ENCODE measurements at regions not wholly inside any gene's neighbourhood (a gene's known extent, or its start where the extent isn't known, plus 50 kb on each side); places are given as distances from the start of the nearest gene placed in this dataset.
"Not testable (repeated sequence)": the region's sequence is repeated elsewhere in the genome, so short reads cannot be mapped to it uniquely, and the experiment has no call there.

DNA sequence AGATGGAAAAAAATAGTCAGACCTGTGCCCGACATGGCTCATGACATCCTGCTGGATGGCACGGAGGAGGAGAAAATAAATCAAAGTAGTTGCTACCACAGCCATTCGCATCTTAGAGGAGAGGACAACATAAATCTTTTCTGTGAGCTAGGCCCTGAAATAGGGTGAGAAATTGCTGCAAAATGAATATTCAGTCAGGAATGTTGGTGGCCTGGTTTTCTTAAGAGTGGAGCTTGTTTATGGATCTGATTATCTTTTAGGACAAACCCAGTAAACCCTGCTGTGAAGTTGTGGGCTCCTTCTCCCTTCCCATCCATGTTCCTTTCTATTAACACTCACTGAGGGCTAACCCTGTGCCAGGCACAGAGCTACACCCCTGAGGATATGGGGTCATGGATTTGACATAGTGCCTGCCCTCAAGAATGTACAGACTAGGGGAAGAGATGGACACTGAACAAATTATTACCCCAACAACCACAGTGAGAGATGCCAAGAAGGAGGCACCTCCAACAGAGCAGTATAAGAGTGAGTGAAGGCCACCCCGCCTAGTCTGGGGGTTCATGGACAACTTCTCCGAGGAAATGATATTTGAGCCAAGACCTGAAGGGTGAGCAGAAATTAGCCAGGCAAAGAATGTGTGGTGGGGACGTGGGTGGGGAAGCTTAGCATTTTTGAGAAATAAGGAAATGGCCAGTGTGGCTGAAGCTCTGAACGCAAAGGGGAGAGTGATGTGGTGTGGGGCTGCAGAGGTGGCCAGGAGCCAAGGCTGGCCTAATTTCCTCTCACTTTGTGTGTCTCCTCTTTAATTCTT is 68.9 kb upstream of the ARL8B start:
- no peak overlapping the region for H3K27ac ChIP-seq
- H3K4me1 ChIP-seq, result peaks cover 26% of the 10 kb centered on the region
- H3K9me3 ChIP-seq, result no peaks in the 10 kb centered on the region
- no peak overlapping the region for H3K4me2 ChIP-seq
- H3K36me3 ChIP-seq, result no peaks in the 10 kb centered on the region
- no peak for TF ChIP-seq Cebpa-rat (IDR thresholded peaks at IDR 0.05)
- no peaks in the 10 kb centered on the region for H3K27me3 ChIP-seq
- H4K20me1 ChIP-seq, result no peaks in the 10 kb centered on the region
- no peak overlapping the region for H3K4me3 ChIP-seq
- H3K9ac ChIP-seq, result no peak overlapping the region

DNA sequence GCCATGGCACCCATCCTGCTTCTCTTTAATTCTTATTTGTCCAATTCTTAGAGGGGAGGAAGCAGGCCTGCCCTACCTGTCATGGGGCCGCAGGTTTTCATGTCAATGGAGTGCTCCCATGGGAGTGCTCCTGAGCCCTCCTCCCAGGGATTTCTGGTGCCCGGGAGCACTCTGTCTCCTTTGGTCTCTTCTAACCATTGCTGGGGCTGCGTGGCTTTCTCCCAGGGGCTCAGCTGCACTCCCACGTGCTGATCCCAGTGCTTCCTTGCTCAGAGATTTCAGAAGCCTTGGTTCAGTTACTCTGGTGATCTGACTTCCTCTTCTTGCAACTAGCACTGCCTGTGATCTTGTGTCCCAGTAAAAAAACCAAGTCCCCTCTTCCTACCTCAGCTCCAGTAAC is 68.0 kb upstream of the ARL8B start:
- Histone ChIP-seq H3K9ac (no peak overlapping the region), H3K27ac (no peak overlapping the region), H3K4me2 (no peak overlapping the region), H3K4me3 (no peak overlapping the region), H3K9me3 (no peaks in the 10 kb centered on the region), H4K20me1 (no peaks in the 10 kb centered on the region), H3K27me3 (no peaks in the 10 kb centered on the region), H3K36me3 (no peaks in the 10 kb centered on the region), H3K4me1 (peaks cover 26% of the 10 kb centered on the region)
- no peak for TF ChIP-seq Cebpa-rat (IDR thresholded peaks at IDR 0.05)

DNA sequence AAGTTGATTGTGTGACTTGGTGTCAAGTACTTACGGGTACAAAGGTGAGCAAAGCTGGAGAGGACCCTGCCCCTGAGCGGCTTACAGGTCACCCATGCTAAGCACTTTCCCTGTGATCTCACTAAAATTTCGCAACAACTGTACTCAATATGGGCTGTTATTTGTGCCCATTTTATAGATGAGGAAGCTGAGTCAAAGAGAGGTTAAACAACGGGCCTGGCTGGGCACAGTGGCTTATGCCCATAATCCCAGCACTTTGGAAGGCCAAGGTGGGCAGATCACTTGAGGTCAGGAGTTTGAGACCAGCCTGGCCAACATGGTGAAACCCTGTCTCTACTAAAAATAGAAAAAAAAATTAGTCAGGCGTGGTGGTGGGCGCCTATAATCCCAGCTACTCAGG is 67.5 kb upstream of the ARL8B start:
- H3K4me1 ChIP-seq, result peaks cover 26% of the 10 kb centered on the region
- not testable (repeated sequence) for H3K27me3 ChIP-seq, H4K20me1 ChIP-seq, H3K27ac ChIP-seq, H3K4me2 ChIP-seq, H3K4me3 ChIP-seq, H3K9me3 ChIP-seq, H3K36me3 ChIP-seq, H3K9ac ChIP-seq

DNA sequence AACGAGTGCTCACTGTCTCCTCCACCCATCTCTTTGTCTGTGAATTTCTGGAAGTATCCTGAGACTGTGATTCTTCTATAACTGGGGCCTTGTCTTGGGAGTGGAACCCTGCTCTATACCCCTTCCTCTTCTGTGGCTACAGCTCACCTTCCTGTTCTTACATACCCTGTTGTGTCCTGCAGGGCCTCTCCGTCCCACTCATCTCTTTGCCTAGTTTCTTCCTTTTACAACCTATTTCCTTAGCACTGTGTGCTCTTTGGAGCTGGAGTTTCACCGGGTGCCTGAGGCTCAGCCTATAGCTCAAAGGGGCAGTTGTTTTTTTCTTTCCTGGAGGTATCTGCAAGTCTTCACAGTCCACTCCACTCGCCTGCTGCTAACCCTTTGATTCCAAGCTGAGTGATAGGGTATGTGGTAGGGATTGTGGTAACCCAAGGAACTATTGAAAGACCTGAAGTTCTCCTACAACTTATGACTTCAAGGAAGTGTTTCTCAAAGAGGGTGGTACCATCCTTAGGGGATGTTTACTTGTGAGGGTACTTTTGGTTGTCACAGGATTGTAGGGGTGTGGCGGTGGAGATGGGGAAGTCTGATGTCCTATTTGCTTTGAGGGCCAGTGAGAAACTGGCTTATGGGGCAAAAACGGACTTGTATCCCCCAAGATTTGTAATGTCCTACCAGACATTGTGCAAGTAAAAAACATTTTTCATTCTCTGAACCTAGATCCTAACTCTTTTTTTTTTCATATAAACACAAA is 66.6 kb upstream of the ARL8B start:
- Histone ChIP-seq H3K9ac (no peak overlapping the region), H4K20me1 (no peaks in the 10 kb centered on the region), H3K9me3 (no peaks in the 10 kb centered on the region), H3K4me1 (peaks cover 26% of the 10 kb centered on the region), H3K4me2 (no peak overlapping the region), H3K27ac (no peak overlapping the region), H3K4me3 (no peak overlapping the region), H3K27me3 (no peaks in the 10 kb centered on the region), H3K36me3 (no peaks in the 10 kb centered on the region)
- TF ChIP-seq Cebpa-rat (IDR thresholded peaks at IDR 0.05), result no peak

DNA sequence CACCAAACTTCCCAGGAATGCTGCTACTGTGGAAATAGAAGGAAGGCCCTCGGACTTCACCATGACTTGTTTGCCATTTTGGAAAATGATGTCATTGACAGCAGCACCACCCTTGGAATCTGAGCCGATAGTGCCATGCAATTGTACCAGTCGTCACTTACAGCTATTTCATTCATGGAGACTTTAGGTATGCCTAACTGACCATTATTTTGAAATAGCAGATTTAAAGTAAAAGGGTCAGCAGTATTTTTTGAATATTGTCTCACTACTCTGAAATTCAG is 66.0 kb upstream of the ARL8B start:
- no peak for TF ChIP-seq Cebpa-rat (IDR thresholded peaks at IDR 0.05)
- Histone ChIP-seq H3K4me2 (no peak overlapping the region), H4K20me1 (no peaks in the 10 kb centered on the region), H3K4me1 (peaks cover 26% of the 10 kb centered on the region), H3K27me3 (no peaks in the 10 kb centered on the region), H3K36me3 (no peaks in the 10 kb centered on the region), H3K4me3 (no peak overlapping the region), H3K27ac (no peak overlapping the region), H3K9me3 (no peaks in the 10 kb centered on the region), H3K9ac (no peak overlapping the region)

DNA sequence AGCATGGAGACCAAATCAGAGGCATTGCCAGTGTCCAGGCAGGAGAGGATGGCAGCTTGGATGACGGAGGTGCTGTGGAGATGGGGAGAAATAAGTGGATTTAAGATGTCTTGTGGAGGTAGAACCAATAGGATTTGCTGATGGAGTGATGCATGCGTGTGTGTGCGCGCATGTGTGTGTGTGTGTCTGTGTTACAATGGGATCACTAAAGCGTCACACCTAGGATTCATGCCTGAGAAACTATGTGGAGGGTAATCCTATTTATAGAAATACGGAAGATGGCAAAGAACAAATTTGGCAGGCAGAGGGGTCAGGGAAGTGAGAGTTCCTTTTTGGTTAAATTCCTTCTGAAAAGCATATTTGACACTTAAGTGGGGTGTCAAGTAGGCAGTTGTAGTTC is 64.8 kb upstream of the ARL8B start:
- H3K9ac ChIP-seq, result no peak overlapping the region; the same call in 1 of the 2 replicates
- H4K20me1 ChIP-seq, result no peaks in the 10 kb centered on the region
- no peaks in the 10 kb centered on the region for H3K9me3 ChIP-seq
- no peak overlapping the region for H3K4me3 ChIP-seq
- H3K27me3 ChIP-seq, result no peaks in the 10 kb centered on the region
- H3K4me2 ChIP-seq, result peak overlapping the region; percentile 51
- no peak for TF ChIP-seq Cebpa-rat (IDR thresholded peaks at IDR 0.05)
- H3K4me1 ChIP-seq, result peaks cover 26% of the 10 kb centered on the region
- no peak overlapping the region for H3K27ac ChIP-seq
- no peaks in the 10 kb centered on the region for H3K36me3 ChIP-seq

DNA sequence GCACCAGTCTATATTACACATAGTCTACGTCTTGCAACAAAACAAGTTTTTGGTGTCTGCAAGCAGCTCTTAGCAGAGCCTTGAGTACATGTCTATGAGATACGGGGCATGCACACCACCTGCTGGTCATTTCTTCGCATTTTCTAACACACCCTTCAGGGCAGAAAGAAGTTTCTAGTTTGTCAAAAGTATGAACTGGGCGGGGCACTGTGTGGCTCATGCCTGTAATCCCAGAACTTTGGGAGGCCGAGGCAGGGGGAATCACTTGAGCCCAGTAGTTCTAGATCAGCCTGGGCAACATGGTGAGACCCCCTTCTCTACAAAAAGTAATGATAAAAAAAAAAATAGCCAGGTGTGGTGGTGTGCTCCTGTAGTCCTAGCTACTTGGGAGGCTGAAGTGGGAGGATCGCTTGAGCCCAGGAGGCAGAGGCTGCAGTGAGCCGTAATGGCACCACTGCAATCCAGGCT is 64.2 kb upstream of the ARL8B start:
- Histone ChIP-seq H3K9ac (no peak overlapping the region), H3K36me3 (no peaks in the 10 kb centered on the region), H3K4me2 (peak overlapping the region; percentile 51), H3K27ac (no peak overlapping the region), H3K9me3 (no peaks in the 10 kb centered on the region), H3K4me3 (no peak overlapping the region), H4K20me1 (no peaks in the 10 kb centered on the region), H3K4me1 (peaks cover 26% of the 10 kb centered on the region), H3K27me3 (no peaks in the 10 kb centered on the region)
- no peak for TF ChIP-seq Cebpa-rat (IDR thresholded peaks at IDR 0.05)

DNA sequence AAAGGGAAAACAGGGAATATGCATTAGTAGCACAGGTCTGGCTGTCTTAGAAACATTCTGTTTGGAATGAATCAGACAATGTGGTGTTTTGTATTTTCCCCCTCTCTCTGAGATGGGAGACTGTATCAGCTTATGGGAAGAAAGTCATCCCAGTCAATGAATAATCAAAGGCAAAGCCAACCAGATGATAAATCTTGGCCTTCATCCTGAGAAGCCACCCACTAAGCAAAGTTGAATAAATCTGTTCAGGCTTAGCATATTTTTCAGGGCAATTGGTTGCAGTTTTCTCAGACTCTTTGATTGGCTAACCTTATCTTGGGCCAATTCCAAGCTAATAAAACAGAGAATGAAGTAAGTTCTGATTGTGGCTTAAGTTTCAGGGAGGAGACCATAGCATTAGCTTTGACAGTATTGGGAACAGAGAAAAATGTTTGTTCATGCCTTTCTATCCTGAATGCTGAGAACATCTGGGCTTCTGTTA is 63.6 kb upstream of the ARL8B start:
- Histone ChIP-seq H3K27ac (no peak overlapping the region), H3K36me3 (no peaks in the 10 kb centered on the region), H3K9ac (no peak overlapping the region), H3K4me2 (no peak overlapping the region), H3K9me3 (no peaks in the 10 kb centered on the region), H3K4me1 (peaks cover 26% of the 10 kb centered on the region), H4K20me1 (no peaks in the 10 kb centered on the region), H3K27me3 (no peaks in the 10 kb centered on the region), H3K4me3 (no peak overlapping the region)
- TF ChIP-seq Cebpa-rat (IDR thresholded peaks at IDR 0.05), result no peak

DNA sequence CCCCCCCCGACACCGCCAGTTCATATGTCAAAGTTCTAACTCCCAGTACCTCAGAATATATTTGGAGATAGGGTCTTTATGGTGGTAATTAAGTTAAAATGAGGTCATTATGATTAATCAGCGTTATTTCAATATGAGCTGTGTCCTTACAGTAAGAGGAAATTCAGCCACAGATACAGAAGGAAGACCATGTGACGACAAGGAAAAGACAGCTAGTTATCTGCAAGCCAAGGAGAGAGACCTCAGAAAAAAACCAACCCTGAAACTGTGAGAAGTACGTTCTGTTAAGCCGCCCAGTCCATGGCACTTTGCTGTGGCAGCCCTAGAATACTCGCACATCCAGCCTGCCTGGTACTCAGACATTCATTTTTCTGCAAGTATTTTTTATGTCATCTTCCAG is 62.3 kb upstream of the ARL8B start:
- no peak overlapping the region for H3K4me3 ChIP-seq

DNA sequence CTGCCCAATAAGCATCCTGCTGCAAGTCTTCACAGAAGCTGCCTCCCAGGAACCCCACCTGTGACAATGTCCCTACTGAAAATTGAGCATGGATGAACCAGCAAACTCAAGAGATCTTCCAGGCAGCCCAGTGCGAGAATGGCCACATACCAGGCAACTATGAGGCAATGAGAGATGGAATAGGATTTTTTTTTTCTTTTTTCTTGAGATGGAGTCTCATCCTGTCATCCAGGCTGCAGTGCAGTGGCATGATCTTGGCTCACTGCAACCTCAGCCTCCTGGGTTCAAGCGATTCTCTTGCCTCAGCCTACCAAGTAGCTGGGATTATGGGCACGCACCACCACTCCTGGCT is 60.9 kb upstream of the ARL8B start:
- Histone ChIP-seq H3K4me1 (peaks cover 9% of the 10 kb centered on the region), H3K36me3 (no peaks in the 10 kb centered on the region), H3K9ac (no peak overlapping the region), H3K27ac (no peak overlapping the region), H3K4me3 (no peak overlapping the region), H4K20me1 (no peaks in the 10 kb centered on the region), H3K4me2 (no peak overlapping the region), H3K27me3 (no peaks in the 10 kb centered on the region), H3K9me3 (no peaks in the 10 kb centered on the region)
- no peak for TF ChIP-seq Cebpa-rat (IDR thresholded peaks at IDR 0.05)

More for the DNA sequence above, 62.3 kb upstream of the ARL8B start:
- Histone ChIP-seq H3K4me2 (no peak overlapping the region), H3K9me3 (no peaks in the 10 kb centered on the region), H3K36me3 (no peaks in the 10 kb centered on the region), H3K27me3 (no peaks in the 10 kb centered on the region), H3K9ac (no peak overlapping the region), H3K4me1 (peaks cover 19% of the 10 kb centered on the region), H4K20me1 (no peaks in the 10 kb centered on the region), H3K27ac (no peak overlapping the region)
- TF ChIP-seq Cebpa-rat (IDR thresholded peaks at IDR 0.05), result no peak
